ENCODE measurements at regions not wholly inside any gene's neighbourhood (a gene's known extent, or its start where the extent isn't known, plus 50 kb on each side); places are given as distances from the start of the nearest gene placed in this dataset.

DNA sequence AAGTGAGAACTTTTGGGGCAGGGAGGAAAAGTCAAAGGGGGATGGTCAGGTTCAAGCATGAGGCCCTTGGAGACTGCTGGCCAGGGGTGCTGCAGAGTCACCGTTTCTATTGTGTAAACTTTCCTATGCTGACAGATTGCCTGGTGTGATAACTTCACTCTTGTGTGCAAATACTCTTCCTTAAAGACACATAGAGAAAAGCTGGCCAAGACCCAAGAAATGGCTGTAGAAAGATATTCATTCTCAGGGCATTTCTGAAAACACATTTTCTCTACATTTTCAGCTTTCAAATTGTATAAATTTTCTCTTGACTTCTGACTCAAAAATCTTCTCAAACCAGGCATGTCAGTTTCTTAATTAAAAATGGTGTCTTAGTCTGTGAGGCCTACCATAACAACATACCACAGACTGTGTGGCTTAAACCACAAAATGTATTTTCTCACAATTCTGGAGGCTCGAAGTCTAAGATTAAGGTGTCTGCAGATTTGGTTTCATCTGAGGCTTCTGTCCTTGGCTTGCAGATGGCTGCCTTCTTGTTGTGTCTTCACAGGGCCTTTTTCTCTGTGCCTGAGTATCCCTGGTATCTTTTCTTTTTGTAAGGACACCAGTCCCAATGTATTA is 304.5 kb downstream of the KCNRG start:
- no peaks in the 10 kb centered on the region for H3K23me2 ChIP-seq (ENCODE audit: insufficient read length, low read depth, low read length, poor library complexity, severe bottlenecking)
- no peak overlapping the region for H2AK5ac ChIP-seq (ENCODE audit: insufficient read length, low read length)
- no peak overlapping the region for H3K23ac ChIP-seq (ENCODE audit: insufficient read length, low read depth, low read length)
- H3K27me3 ChIP-seq (ENCODE audit: insufficient read depth, low read length) = no peaks in the 10 kb centered on the region
- H3K79me1 ChIP-seq (ENCODE audit: insufficient read depth, low read depth, low read length, poor library complexity, severe bottlenecking) = no peaks in the 10 kb centered on the region
- H4K8ac ChIP-seq (replicated peaks; ENCODE audit: insufficient read length, low read depth, low read length) = no peak overlapping the region
- no peak overlapping the region for H3K4me3 Mint-ChIP-seq
- H3K79me2 ChIP-seq (ENCODE audit: insufficient read depth, low read length) = no peaks in the 10 kb centered on the region
- H4K91ac ChIP-seq (ENCODE audit: insufficient read length, low read depth, low read length) = no peak overlapping the region
- no peak overlapping the region for H3K56ac ChIP-seq (ENCODE audit: insufficient read length, low read depth, low read length)
- no peak overlapping the region for H3K27ac Mint-ChIP-seq
- no peak overlapping the region for H3K14ac ChIP-seq (ENCODE audit: insufficient read depth, low read length)
- H4K5ac ChIP-seq (ENCODE audit: insufficient read length, low read depth, low read length) = no peak overlapping the region
- no peak overlapping the region for H2BK12ac ChIP-seq (ENCODE audit: insufficient read length, low read depth, low read length)
- H2BK120ac ChIP-seq (ENCODE audit: low read depth, low read length, poor library complexity, severe bottlenecking) = no peak overlapping the region
- no peaks in the 10 kb centered on the region for H3K9me3 ChIP-seq (ENCODE audit: control insufficient read depth, low read depth, low read length)
- no peak overlapping the region for H3T11ph ChIP-seq (ENCODE audit: low read length)
- no peak overlapping the region for H3K18ac ChIP-seq (ENCODE audit: insufficient read length, low read depth, low read length)
- H4K20me1 ChIP-seq (ENCODE audit: control insufficient read depth, insufficient read depth, insufficient read length) = no peaks in the 10 kb centered on the region
- WGBS (ENCODE audit: extremely low coverage, insufficient read length, low lambda C conversion rate) = no CpG with 5 or more reads among the region's 2 CpGs
- no peaks in the 10 kb centered on the region for H3K9me3 Mint-ChIP-seq
- no peak overlapping the region for H2BK15ac ChIP-seq (ENCODE audit: low read depth, low read length)
- no peak overlapping the region for H3K27ac ChIP-seq (ENCODE audit: insufficient read length, low read depth, low read length)
- peaks cover 9 to 11% of the 10 kb centered on the region in 2 experiments; a peak in 3 of 4 replicates for H3K4me1 Mint-ChIP-seq
- no peak overlapping the region for H3K4ac ChIP-seq (ENCODE audit: low read depth, low read length)
- no peak overlapping the region for H3K9ac ChIP-seq (ENCODE audit: extremely low read depth, insufficient read length, low read length)
- no peaks in the 10 kb centered on the region for H3K36me3 Mint-ChIP-seq (ENCODE audit: insufficient read depth in 1 of 3, low read depth in 3 of 3)
- H2BK20ac ChIP-seq (ENCODE audit: low read depth, low read length, poor library complexity, severe bottlenecking) = no peak overlapping the region
- H3K27me3 Mint-ChIP-seq (ENCODE audit: low read depth) = no peaks in the 10 kb centered on the region
- H3K4me1 ChIP-seq (ENCODE audit: insufficient read depth, low read length) = no peaks in the 10 kb centered on the region
- H3K4me2 ChIP-seq (ENCODE audit: insufficient read depth, insufficient read length, low read length) = no peak overlapping the region
- no peak overlapping the region for H2BK5ac ChIP-seq (ENCODE audit: insufficient read length, low read length)
- no peak for TF ChIP-seq CTCF (conservative IDR thresholded peaks at IDR 0.05)
- H2AFZ ChIP-seq (ENCODE audit: low read length) = no peak overlapping the region
- DNase-seq = no peak

Measured in H9 (cell line).